ENCODE measurements at regions not wholly inside any gene's neighbourhood (a gene's known extent, or its start where the extent isn't known, plus 50 kb on each side); places are given as distances from the start of the nearest gene placed in this dataset.

- Histone ChIP-seq H3K36me3 (ENCODE audit: control insufficient read depth, insufficient read depth, low read length) (no peaks in the 10 kb centered on the region), H3K27me3 (ENCODE audit: control insufficient read depth, insufficient read depth, low read length) (no peaks in the 10 kb centered on the region), H3K4me3 (ENCODE audit: low read depth, low read length) (no peak overlapping the region)
- no peak for DNase-seq (ENCODE audit: low read depth)
- TF ChIP-seq CTCF (IDR thresholded peaks at IDR 0.05; ENCODE audit: insufficient read depth, low read depth, low read length): no peak
- CTCF ChIA-PET: interaction anchor here (1.0 kb wide), 1 partner anchor 66 kb away, joined by 3 read pairs; no protein-coding TSS in a partner anchor
- POLR2A ChIA-PET: no interaction called here
Observed at GRCh38 chr12:65764325-65764724, 60.0 kb upstream of the HMGA2 start.

- Histone ChIP-seq H3K27me3 (ENCODE audit: control insufficient read depth, insufficient read depth, low read length) (no peaks in the 10 kb centered on the region), H3K4me3 (ENCODE audit: low read depth, low read length) (no peak overlapping the region), H3K36me3 (ENCODE audit: control insufficient read depth, insufficient read depth, low read length) (no peaks in the 10 kb centered on the region)
- no peak for DNase-seq (ENCODE audit: low read depth)
- ChIA-PET CTCF (interaction anchor here (0.6 kb wide), 1 partner anchor 497 kb away, joined by 3 read pairs; no protein-coding TSS in a partner anchor), POLR2A (interaction anchor here (0.6 kb wide), 1 partner anchor 11 kb away, joined by 3 read pairs; no protein-coding TSS in a partner anchor)
- TF ChIP-seq CTCF (IDR thresholded peaks at IDR 0.05; ENCODE audit: insufficient read depth, low read depth, low read length): no peak
Observed at GRCh38 chr12:65765436-65765813, 58.9 kb upstream of the HMGA2 start.

- ChIA-PET CTCF (interaction anchor here (1.6 kb wide), 1 partner anchor 10 kb away, joined by 3 read pairs; no protein-coding TSS in a partner anchor), POLR2A (no interaction called here)
- no peaks in the 10 kb centered on the region for H3K27me3 ChIP-seq (ENCODE audit: control insufficient read depth, insufficient read depth, low read length)
- H3K36me3 ChIP-seq (ENCODE audit: control insufficient read depth, insufficient read depth, low read length): no peaks in the 10 kb centered on the region
- DNase-seq (ENCODE audit: low read depth): no peak
- H3K4me3 ChIP-seq (ENCODE audit: low read depth, low read length): no peak overlapping the region
- TF ChIP-seq CTCF (IDR thresholded peaks at IDR 0.05; ENCODE audit: insufficient read depth, low read depth, low read length): no peak
Observed at GRCh38 chr12:65769880-65770279, 54.4 kb upstream of the HMGA2 start.

Measured in BJ (cell line).